NCI-H1417 (cell line): ENCODE measurements at regions not wholly inside any gene's neighbourhood (a gene's known extent, or its start where the extent isn't known, plus 50 kb on each side); places are given as distances from the start of the nearest gene placed in this dataset.

Source experiments
- DNase-seq, 3 experiments: peaks; one replicate each; lab custom pipeline; 2025; lab: John Stamatoyannopoulos, UW

DNA sequence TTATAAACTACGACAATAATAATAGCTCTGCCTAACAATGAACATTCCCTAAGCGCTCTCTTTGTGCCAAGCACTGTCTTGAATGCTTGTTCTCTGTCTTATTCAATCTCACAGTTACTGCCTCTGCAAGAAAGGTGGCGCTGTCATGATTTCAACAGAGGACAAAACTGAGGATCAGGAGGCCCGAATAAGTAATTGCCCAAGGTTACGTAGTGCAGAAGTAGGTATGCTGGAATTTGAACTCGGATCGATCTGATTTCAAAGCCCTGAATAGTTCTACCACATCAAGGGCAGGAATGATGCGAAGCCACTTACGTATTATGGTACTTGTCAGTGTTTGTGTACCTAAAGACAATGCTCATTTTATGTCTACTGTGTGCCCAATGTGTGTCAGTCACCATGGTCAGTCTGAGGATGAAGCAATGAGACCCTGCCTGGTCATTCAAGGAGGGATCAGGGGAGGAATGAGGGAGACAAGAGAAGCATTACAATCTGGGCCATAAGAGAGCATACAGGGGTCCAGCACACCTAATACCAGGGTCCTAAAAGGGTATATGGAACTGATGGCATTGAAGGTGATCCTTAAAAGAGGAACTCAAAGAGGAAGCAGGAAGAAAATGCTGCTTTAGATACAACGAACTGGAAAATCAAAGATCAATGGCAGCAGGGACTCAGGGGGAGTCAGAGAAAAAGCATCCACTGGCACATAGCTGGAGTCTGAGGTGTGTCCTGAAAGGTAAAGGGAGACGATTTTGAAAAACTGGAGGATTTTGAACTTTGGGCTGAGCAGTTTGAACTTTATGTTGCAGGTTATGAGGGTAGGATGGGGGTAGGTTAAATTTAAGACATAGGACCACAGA lies 389.2 kb downstream of the PLPP3 start:
- DNase-seq: no peak

DNA sequence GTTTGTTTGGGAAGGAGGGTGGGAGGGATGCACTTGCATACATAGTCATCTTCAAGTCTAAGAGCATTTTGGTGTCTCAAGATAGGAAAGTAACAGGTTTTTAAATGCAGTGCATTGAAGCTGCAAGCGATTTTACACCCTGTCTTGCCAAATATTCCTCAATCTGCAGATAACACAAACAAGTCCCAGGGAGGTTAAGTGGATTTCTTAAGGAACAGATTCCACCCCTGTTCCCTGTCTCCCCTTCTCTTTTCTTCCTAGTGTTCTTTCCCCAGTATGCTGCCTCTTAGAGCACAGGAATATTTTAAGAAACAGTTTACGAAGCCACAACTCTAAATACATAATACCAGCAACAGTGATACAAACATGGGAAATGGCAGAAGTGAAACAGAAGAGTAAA lies 389.9 kb downstream of the PLPP3 start:
- DNase-seq: no peak

GRCh38 chr1:56188855-56189254 lies 390.5 kb downstream of the PLPP3 start:
- DNase-seq: no peak

GRCh38 chr1:56188221-56188620 lies 391.1 kb downstream of the PLPP3 start:
- no peak for DNase-seq

DNA sequence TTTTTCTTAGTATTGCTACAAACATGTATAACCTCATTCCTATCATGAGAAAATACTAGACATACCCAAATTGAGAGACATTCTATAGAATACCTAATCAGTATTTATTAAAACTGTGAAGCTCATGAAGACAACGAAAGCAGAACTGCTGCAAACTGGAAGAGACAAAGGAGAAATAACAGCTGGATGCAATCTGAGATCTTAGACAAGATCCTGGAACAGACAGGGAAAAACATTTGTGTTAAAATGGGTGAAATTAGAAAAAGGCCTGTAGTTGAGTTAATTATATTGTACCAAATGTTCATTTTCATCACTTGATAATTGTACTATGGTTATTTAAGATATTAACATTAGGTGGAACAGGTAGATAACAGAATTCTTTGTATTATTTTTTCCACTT lies 392.0 kb downstream of the PLPP3 start:
- no peak for DNase-seq

DNA sequence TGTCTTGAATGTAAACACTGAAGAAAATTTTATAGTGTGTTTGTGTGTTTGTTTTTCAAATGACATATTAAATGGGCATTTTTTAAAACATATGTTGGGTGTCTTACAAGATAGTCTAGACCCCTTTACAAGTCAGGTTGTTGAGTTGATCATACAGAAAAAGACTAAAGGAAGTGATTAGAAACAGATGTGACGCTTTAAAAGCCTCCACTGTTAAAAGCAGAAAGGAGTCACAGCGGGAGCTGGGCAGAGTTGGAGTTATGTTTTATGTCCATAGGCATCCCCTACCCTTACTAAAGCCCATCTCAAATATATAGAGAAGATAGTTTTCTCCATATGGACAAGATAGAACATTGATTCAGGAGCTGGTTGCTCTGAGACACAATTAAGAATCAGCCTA lies 393.9 kb downstream of the PLPP3 start:
- DNase-seq: no peak

DNA sequence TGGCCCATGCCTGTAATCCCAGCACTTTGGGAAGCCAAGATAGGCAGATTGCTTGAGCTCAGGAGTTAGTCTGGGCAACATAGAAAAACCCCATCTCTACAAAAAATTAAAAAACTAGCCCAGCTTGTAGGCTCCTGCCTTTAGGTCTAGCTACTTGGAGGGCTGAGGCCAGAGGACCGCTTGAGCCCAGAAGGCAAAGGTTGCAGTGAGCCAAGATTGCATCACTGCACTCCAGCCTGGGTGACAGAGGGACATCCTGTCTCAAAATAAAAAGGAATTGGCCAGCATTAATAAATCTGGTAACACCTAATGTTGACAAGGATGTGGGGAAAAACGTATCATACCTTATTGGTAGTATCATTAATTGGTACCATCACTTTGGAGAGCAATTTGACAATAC lies 396.2 kb downstream of the PLPP3 start:
- DNase-seq: no peak

GRCh38 chr1:56180520-56181190 lies 398.7 kb downstream of the PLPP3 start:
- no peak for DNase-seq

DNA sequence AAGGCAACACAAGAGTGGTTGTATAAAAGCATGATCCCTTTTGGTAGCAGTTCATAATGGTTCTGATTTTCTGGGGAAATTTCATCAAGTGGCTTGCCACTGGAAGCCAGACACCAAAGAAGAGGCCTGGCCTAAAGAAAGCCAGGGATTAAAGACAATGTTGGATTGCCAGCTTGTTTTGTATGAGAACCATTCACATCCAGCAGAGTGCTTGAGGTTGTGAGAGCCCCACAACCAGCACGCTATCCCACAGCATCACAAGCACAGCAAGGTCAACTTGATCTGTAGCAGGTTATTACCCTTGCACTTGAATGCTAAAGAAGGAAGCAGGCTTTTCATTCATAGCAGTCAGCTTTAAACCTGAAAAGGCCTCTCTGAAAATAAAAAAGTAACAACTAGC lies 399.8 kb downstream of the PLPP3 start:
- DNase-seq: no peak

DNA sequence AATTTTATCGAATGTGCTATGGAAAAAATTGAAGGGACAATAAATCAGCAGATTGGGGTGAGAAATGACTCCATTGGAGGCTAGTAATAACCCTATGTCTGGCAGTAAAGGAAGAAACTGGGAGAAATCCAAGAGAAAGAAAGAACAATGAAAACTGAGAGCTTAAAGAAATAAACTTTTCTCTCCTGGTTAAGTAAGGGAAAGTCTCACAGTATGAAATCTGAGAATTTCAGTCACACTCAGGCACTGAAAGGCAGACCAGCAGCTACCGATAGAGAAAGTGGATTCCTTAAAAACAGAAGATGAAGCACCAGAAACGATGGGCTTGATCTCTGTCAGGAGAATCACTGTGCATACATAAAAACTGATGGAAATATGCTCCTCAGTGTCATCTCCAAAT lies 404.2 kb downstream of the PLPP3 start:
- DNase-seq: no peak

GRCh38 chr1:56174176-56174885 lies 405.0 kb downstream of the PLPP3 start:
- no peak for DNase-seq

- DNase-seq: no peak
Observed at GRCh38 chr1:56173736-56174135, 405.6 kb downstream of the PLPP3 start.

DNA sequence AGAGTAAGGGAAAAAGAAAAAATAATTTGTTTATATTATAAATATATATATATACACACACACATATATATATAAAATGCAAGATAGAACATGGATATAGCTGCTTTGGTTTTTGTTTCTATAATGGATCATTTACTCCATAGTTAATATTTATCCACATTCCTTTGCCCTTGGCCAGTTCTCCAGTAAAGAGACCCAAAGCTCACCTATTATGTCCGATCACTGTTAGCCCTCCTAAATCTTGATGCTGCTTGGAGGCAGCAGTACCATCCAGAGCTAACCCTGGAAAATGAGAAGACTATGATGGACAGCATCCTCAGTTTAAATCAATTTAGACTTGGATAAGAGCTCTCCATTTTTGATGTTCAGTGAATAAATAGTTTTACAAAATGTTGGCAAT lies 407.7 kb downstream of the PLPP3 start:
- no peak for DNase-seq

GRCh38 chr1:56170784-56171320 lies 408.5 kb downstream of the PLPP3 start:
- DNase-seq: no peak

DNA sequence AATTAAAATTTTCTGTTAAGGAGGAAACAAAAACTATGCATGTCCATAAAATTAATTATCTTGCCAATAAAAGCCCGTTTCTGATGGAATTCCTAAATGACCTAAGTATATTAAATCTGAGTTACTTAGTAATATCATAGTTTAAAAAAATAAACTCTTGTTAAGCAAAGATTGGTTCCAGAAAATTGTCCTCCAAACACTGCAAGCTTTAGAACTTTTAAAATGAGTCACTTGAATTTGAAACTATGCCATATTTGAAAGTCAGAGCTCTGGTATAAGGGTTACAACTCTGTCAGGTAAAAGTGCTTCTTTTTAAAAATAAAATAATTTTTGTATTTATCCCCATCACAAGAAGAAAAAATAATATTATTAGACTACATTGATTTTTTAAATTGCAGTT lies 409.5 kb downstream of the PLPP3 start:
- DNase-seq: no peak

DNA sequence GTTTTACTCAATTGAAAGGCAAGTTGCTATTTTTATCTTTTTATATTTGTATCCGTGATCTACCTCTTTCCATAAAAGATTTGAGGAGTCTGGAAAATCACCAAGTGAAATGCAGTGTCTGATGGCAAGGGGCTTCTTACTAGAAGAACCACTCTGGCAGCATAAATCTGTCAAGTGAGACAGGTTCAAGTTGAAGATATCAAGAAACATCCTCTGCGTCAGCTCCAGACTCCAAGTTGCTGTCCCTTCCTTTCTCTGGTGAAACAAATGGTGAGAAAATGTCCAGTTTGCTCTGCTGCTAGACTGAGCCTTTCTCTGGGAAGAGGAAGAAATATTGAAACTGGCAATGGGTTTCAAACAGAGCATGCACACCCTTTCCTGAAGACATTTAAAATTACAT lies 411.2 kb downstream of the PLPP3 start:
- no peak for DNase-seq

GRCh38 chr1:56167596-56167995 lies 411.8 kb downstream of the PLPP3 start:
- DNase-seq: no peak

- DNase-seq: no peak
Observed at GRCh38 chr1:56160773-56161315, 418.5 kb downstream of the PLPP3 start.

DNA sequence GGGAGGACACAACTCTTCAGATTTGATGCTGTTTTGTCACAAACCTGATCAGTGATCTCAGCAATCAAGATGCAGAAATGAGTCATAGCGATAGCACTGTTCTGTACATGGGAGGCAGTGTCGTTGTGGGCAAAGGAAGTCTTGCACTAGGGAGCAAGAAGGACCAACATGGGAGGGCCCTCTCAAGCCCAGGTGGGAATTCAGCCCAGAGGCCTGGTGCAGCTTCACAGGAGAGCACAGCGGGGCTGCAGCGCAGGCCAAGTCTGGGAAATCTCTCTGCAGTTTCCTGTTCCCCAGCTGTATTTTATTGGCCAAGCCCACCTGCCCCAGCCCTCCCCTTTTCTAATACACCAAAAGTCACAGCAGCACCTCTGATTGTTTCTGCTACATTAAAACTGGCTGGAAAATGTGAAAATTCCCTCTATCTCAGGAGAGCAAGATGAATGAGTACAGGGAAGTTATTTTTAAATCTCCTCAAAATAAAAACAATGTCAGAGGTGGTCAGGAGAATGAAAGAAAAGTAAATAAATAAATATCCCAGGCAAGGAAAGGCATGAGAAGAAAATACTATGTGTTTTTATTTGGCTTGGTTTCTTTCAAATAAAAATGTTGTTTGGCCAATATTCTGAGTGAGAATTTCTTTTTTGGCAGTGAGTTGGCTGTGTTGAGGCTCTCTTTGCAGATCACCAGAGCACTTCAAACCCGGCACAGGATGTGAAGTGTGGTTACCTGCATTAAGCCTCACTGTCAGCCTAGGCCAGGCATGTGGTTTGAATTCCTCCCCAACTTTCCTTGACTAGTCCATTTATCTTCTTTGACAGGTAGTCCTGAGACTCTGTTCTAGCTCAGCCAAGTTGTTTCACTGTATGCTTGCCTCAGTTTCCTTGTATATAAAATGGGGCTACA lies 422.1 kb downstream of the PLPP3 start:
- DNase-seq: no peak

GRCh38 chr1:56153276-56153675 lies 426.1 kb downstream of the PLPP3 start:
- peak in 2 of 3 experiments; percentile 57 to 83 for DNase-seq

GRCh38 chr1:56152635-56153034 lies 426.7 kb downstream of the PLPP3 start:
- DNase-seq: no peak
